ENCODE measurements at regions not wholly inside any gene's neighbourhood (a gene's known extent, or its start where the extent isn't known, plus 50 kb on each side); places are given as distances from the start of the nearest gene placed in this dataset.
"Not testable (repeated sequence)": the region's sequence is repeated elsewhere in the genome, so short reads cannot be mapped to it uniquely, and the experiment has no call there.

DNA sequence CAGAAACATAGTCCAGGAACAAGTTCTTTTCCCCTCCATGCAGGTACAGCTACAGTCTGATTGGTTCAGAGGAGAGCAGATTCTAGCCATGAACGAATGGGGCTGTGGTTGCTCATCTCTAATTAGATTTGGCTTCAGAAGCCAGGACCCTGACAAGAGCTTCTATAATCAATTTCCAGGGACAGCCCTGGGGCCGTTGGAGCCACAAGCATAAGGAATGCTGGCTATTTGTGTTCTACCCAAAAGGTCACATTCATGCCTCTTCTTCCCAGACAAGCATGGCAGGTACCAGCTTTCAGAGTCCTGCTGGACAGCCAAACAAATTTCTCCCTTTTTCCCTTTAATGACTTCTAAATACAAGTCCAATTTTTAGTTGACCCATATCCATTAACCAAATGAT lies 215.5 kb upstream of the LRTM1 start:
- Mint-ChIP-seq H3K27ac (no peak overlapping the region), H3K27me3 (no peaks in the 10 kb centered on the region), H3K4me1 (no peaks in the 10 kb centered on the region), H3K36me3 (ENCODE audit: low read depth) (no peaks in the 10 kb centered on the region), H3K9me3 (no peaks in the 10 kb centered on the region), H3K4me3 (no peak overlapping the region)
- DNase-seq (no peak), ATAC-seq (no peak)

DNA sequence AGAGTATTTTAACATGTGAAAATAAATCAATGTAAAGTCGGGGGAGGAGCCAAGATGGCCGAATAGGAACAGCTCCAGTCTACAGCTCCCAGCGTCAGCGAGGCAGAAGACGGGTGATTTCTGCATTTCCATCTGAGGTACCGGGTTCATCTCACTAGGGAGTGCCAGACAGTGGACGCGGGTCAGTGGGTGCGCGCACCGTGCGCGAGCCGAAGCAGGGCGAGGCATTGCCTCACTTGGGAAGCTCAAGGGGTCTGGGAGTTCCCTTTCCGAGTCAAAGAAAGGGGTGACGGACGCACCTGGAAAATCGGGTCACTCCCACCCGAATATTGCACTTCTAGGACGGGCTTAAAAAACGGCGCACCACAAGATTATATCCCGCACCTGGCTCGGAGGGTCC lies 208.4 kb upstream of the LRTM1 start:
- H3K27ac Mint-ChIP-seq; H3K9me3 Mint-ChIP-seq; ATAC-seq; H3K4me1 Mint-ChIP-seq; H3K36me3 Mint-ChIP-seq (ENCODE audit: low read depth); H3K27me3 Mint-ChIP-seq; H3K4me3 Mint-ChIP-seq; DNase-seq: not testable (repeated sequence)

DNA sequence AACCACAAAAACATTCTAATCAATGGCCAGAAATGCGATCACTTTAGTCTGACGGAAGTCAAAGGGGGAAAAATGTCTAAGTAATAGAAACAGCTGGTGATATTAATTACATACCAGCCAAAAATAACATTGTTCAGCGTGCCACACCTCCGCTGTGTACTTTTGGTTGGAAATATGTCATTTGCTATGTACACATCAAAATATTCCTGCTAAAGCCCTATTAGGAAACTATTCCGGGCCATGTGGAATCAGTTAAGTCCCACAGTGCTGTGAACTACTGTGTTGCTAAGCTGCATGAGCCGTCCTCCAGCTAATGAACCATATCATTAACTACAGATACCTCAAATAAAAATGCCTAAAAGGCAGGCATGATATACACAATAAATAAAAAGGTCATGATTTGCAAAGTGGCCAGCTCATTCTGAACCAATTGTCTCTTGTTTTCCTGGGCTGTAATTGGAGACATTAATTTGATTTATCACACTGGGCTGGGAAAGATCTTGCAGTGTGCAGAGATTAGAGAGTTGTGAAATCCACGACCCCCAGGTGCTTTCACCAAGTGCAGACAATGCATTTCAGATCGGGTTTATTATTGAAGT lies 200.5 kb upstream of the LRTM1 start:
- Mint-ChIP-seq H3K4me3 (no peak overlapping the region), H3K27ac (no peak overlapping the region), H3K4me1 (no peaks in the 10 kb centered on the region), H3K27me3 (no peaks in the 10 kb centered on the region), H3K9me3 (no peaks in the 10 kb centered on the region), H3K36me3 (ENCODE audit: low read depth) (no peaks in the 10 kb centered on the region)
- no peak for DNase-seq
- ATAC-seq, result no peak

DNA sequence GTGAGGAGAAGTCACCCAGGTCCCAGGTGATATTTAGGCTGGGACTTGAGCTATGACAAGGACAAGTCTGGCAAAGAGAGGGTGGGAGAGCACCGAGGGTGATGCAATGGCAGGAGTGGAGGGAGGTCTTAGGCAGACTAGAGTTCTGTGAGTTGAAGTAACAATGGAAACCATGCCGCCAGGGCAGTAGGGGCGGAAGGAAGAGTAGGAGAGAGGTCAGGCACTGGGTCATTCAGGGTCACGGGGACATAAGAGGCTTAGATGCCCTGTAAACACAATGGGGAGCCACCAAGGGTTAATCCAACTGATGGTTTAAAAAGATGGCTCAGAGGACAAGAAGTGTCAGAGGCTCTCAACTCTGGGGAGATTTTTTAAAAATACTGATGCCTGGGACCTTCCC lies 199.7 kb upstream of the LRTM1 start:
- H3K27me3 Mint-ChIP-seq, result no peaks in the 10 kb centered on the region
- H3K4me1 Mint-ChIP-seq, result no peaks in the 10 kb centered on the region
- H3K4me3 Mint-ChIP-seq, result no peak overlapping the region
- H3K27ac Mint-ChIP-seq, result no peak overlapping the region
- no peaks in the 10 kb centered on the region for H3K9me3 Mint-ChIP-seq
- no peaks in the 10 kb centered on the region for H3K36me3 Mint-ChIP-seq (ENCODE audit: low read depth)
- DNase-seq, result no peak
- ATAC-seq, result no peak

DNA sequence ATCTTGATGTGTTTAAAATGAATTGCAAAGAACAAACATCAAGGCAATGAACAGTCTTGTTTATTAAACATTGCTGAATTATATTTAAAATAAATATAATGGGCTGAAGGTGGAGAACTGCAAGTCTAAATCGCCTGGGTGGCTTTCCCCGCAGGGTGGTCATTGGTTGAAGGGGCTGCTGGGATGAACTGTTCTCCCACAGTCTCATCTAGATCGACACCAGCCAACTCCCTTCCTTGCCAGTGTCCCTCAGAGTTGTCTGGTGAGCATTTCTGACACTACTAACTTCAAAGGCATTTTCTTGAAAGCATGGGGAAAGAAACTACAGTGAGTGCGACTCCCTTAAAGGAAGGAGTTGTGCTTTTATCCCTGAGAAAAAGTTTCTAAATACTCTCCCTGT lies 196.5 kb upstream of the LRTM1 start:
- H3K4me1 Mint-ChIP-seq, result no peaks in the 10 kb centered on the region
- H3K27me3 Mint-ChIP-seq, result no peaks in the 10 kb centered on the region
- no peaks in the 10 kb centered on the region for H3K36me3 Mint-ChIP-seq (ENCODE audit: low read depth)
- DNase-seq (no peak), ATAC-seq (no peak)
- no peak overlapping the region for H3K4me3 Mint-ChIP-seq
- H3K27ac Mint-ChIP-seq, result no peak overlapping the region
- H3K9me3 Mint-ChIP-seq, result peaks cover 4% of the 10 kb centered on the region

Data from activated naive CD8-positive, alpha-beta T cell treated with anti-CD3 and anti-CD28 coated beads, Interleukin-2, amount 50 U/mL, for 24 hours (primary cell).